GM18505 (cell line): ENCODE measurements at regions not wholly inside any gene's neighbourhood (a gene's known extent, or its start where the extent isn't known, plus 50 kb on each side); places are given as distances from the start of the nearest gene placed in this dataset.
"Not testable (repeated sequence)": the region's sequence is repeated elsewhere in the genome, so short reads cannot be mapped to it uniquely, and the experiment has no call there.

Experiments
- ATAC-seq: cut with Tn5 transposase; IDR thresholded peaks from one replicate; pipeline ENCODE4 v1.9.1; 2021; ENCODE audit not compliant: unreplicated experiment
- POLR2A ChIP-seq: IDR thresholded peaks from 4 replicates; pipeline ENCODE4 v1.6.1; 2011; ENCODE audit warnings: borderline replicate concordance; ENCODE audit not compliant: insufficient read depth, insufficient read length; ENCODE audit errors: extremely low read depth

- ATAC-seq: no peak
- no peak for TF ChIP-seq POLR2A
Measured at GRCh38 chr12:127158385-127159061, 1108.4 kb upstream of the TMEM132C start.

GRCh38 chr12:127161466-127161865, 1105.5 kb upstream of the TMEM132C start:
- TF ChIP-seq POLR2A: no peak
- no peak for ATAC-seq

GRCh38 chr12:127162307-127162706, 1104.7 kb upstream of the TMEM132C start:
- no peak for ATAC-seq
- TF ChIP-seq POLR2A: no peak

- peak; percentile 72 for ATAC-seq
- no peak for TF ChIP-seq POLR2A
Measured at GRCh38 chr12:127162902-127163301, 1104.1 kb upstream of the TMEM132C start.

- TF ChIP-seq POLR2A: no peak
- ATAC-seq: peak; percentile 56
Measured at GRCh38 chr12:127165567-127166392, 1101.2 kb upstream of the TMEM132C start.

- TF ChIP-seq POLR2A: no peak
Measured at GRCh38 chr12:127169321-127170181, 1097.4 kb upstream of the TMEM132C start.

GRCh38 chr12:127170226-127171180, 1096.5 kb upstream of the TMEM132C start:
- no peak for TF ChIP-seq POLR2A

More at GRCh38 chr12:127169321-127170181, 1097.4 kb upstream of the TMEM132C start:
- ATAC-seq: no peak

GRCh38 chr12:127172861-127173260, 1094.1 kb upstream of the TMEM132C start:
- TF ChIP-seq POLR2A: no peak

More at GRCh38 chr12:127170226-127171180, 1096.5 kb upstream of the TMEM132C start:
- no peak for ATAC-seq

GRCh38 chr12:127173971-127174370, 1093.0 kb upstream of the TMEM132C start:
- not testable (repeated sequence) for ATAC-seq

More at GRCh38 chr12:127172861-127173260, 1094.1 kb upstream of the TMEM132C start:
- ATAC-seq: no peak

GRCh38 chr12:127174881-127175280, 1092.1 kb upstream of the TMEM132C start:
- no peak for TF ChIP-seq POLR2A
- no peak for ATAC-seq

- TF ChIP-seq POLR2A: no peak
- ATAC-seq: no peak
Measured at GRCh38 chr12:127175361-127175760, 1091.6 kb upstream of the TMEM132C start.

- no peak for ATAC-seq
- no peak for TF ChIP-seq POLR2A
Measured at GRCh38 chr12:127176804-127177203, 1090.2 kb upstream of the TMEM132C start.
